ENCODE measurements at regions not wholly inside any gene's neighbourhood (a gene's known extent, or its start where the extent isn't known, plus 50 kb on each side); places are given as distances from the start of the nearest gene placed in this dataset.

GRCh38 chr5:68576805-68577204 lies 361.2 kb downstream of the PIK3R1 start:
- no peak for DNase-seq (ENCODE audit: low spot score in 2 of 2)
- Mint-ChIP-seq H3K9me3 (peaks cover 4 to 18% of the 10 kb centered on the region in 2 donors), H3K27ac (no peak overlapping the region), H3K36me3 (no peaks in the 10 kb centered on the region)
- no peak for ATAC-seq

GRCh38 chr5:68582284-68582683 lies 366.7 kb downstream of the PIK3R1 start:
- DNase-seq (ENCODE audit: low spot score in 2 of 2) (no peak), ATAC-seq (no peak)
- H3K9me3 Mint-ChIP-seq = peaks cover 4 to 9% of the 10 kb centered on the region in 2 donors
- H3K36me3 Mint-ChIP-seq = no peaks in the 10 kb centered on the region
- no peak overlapping the region for H3K27ac Mint-ChIP-seq

- ATAC-seq (no peak), DNase-seq (ENCODE audit: low spot score in 2 of 2) (no peak)
- H3K27ac Mint-ChIP-seq = no peak overlapping the region
- H3K9me3 Mint-ChIP-seq = no peaks in the 10 kb centered on the region
- H3K36me3 Mint-ChIP-seq = no peaks in the 10 kb centered on the region
Measured at GRCh38 chr5:68587171-68587570, 371.6 kb downstream of the PIK3R1 start.

DNA sequence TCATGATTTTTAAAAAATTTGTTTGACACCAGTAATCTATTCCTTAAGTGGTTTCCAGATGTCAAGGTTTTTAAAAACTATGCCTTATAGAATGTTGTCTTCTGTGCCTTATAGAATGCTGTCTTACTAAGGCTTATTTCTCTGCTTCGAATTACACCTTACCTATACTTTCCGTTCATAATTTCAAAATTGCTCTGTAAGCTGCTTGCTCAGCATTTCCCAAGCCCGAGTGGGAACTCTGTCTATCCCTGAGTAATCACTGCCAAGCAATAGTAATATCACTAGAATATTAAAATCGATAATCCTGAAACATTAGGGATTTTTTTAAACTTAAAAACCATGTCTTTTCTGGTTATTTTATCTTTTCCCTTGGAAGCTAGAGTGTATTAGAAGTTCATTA lies 376.3 kb downstream of the PIK3R1 start:
- DNase-seq (ENCODE audit: low spot score in 2 of 2) (no peak), ATAC-seq (no peak)
- Mint-ChIP-seq H3K27ac (no peak overlapping the region), H3K36me3 (no peaks in the 10 kb centered on the region), H3K9me3 (no peaks in the 10 kb centered on the region)

- Mint-ChIP-seq H3K27ac (no peak overlapping the region), H3K9me3 (no peaks in the 10 kb centered on the region), H3K36me3 (no peaks in the 10 kb centered on the region)
- DNase-seq (ENCODE audit: low spot score in 2 of 2) (no peak), ATAC-seq (no peak)
Measured at GRCh38 chr5:68592351-68592750, 376.8 kb downstream of the PIK3R1 start.

GRCh38 chr5:68593211-68593671 lies 377.7 kb downstream of the PIK3R1 start:
- no peaks in the 10 kb centered on the region for H3K9me3 Mint-ChIP-seq
- H3K27ac Mint-ChIP-seq = no peak overlapping the region
- no peak for ATAC-seq
- H3K36me3 Mint-ChIP-seq = no peaks in the 10 kb centered on the region
- no peak for DNase-seq (ENCODE audit: low spot score in 2 of 2)

DNA sequence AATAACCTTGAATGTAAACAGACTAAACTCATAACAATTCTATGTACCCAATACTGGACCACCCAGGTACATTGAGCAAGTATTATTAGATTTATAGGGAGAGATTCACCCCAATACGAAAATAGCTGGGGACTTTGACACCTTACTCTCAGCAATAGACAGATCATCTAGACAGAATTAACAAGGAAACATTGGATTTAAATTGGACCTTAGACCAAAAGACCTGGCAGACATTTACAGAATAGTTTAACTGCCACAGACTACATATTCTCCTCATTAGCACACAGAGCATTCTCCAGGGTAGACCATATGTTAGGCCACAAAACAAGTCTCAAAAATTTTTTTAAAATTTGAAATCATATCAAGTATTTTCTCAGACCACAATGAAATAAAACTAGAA lies 397.4 kb downstream of the PIK3R1 start:
- H3K27ac Mint-ChIP-seq = no peak overlapping the region
- peaks cover 20 to 32% of the 10 kb centered on the region in 2 donors for H3K9me3 Mint-ChIP-seq
- ATAC-seq (no peak), DNase-seq (ENCODE audit: low spot score in 2 of 2) (no peak)
- peaks cover 9 to 13% of the 10 kb centered on the region in 2 donors for H3K36me3 Mint-ChIP-seq

DNA sequence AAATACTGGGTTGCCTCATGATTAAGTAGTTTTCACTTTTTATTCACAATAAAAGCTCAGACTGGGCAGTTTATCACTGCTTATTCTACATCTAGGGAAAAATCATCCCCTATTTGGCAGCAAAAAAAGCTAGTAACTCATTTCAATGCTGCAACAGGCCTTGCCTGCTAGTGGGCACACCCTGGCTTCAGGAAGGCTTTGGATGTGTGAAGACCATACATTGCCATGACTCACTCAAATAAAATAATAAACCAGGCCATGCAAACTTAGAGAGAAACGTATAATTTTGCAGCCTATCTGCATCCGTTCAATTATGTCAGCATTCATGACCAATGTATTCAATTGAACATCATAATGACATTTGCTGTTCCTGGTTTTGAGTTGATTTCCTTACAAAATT lies 402.9 kb downstream of the PIK3R1 start:
- H3K36me3 Mint-ChIP-seq = no peaks in the 10 kb centered on the region
- ATAC-seq (no peak), DNase-seq (ENCODE audit: low spot score in 2 of 2) (no peak)
- H3K27ac Mint-ChIP-seq = no peak overlapping the region
- H3K9me3 Mint-ChIP-seq = peaks cover under 1 to 4% of the 10 kb centered on the region in 2 donors

DNA sequence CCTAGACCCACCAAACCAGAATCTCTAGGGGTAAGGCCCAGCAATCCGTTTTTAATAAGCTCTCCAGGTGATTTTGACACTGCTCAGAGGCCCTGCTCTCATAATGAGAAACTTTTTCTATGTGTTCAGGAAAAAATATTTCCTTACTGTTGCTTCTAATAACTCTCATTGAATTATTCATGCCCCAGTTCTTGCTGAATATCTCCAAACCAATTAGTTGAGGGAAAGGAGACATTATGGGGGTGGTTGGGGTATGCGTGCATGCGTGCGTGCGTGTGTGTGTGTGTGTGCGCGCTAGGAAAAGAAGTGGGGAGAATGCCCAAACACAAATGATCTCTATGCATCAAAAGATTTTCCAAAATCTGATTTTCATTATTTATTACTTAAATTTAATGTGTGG lies 411.4 kb downstream of the PIK3R1 start:
- H3K27ac Mint-ChIP-seq = no peak overlapping the region
- H3K36me3 Mint-ChIP-seq = no peaks in the 10 kb centered on the region
- ATAC-seq = no peak
- H3K9me3 Mint-ChIP-seq = no peaks in the 10 kb centered on the region
- no peak for DNase-seq (ENCODE audit: low spot score in 2 of 2)

DNA sequence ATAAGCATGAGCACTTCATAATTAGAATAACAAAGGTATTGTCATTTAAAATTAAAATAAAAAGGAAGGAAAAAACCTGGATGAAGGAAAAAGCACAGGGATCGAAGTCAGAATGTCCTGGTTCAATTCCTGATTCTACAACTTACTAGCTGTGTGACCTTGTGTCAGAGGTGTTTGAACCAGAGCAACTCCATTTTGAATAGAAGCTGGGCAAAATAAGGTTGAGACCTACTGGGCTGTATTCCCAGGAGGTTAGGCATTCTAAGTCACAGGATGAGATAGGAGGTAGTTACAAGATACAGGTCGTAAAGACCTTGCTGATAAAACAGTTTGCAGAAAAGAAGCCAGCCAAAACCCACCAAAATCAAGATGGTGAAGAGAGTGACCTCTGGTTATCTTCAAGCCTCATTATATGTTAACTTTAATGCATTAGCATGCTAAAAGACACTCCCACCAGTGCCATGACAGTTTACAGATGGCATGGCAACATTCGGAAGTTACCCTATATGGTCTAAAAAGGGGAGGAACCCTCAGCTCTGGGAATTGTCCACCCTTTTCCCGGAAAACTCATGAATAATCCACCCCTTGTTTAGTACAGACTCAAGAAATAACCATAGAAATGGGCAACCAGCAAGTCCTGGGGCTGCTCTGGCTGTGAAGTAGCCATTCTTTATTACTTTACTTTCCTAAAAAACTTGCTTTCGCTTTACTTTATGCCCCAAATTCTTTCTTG lies 412.7 kb downstream of the PIK3R1 start:
- no peaks in the 10 kb centered on the region for H3K36me3 Mint-ChIP-seq
- DNase-seq (ENCODE audit: low spot score in 2 of 2) (no peak), ATAC-seq (no peak)
- no peak overlapping the region for H3K27ac Mint-ChIP-seq
- no peaks in the 10 kb centered on the region for H3K9me3 Mint-ChIP-seq

DNA sequence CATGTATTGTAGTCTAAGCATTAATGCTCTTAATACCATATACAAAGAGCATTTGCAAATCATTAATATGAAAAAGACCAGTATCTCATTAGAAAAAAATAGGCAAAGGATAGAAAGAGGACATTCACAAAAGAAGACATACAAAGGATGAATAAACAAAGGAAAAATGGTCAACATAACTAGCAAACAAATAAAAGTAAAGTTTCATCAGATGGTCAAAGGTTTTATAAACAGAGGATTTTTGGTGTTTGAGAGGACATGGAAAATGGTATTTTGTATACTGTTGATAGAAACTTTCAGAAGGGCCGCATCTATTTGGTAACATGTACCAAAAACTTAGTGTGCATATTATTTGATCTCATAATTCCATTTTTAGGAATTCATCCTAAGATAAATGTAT lies 414.8 kb downstream of the PIK3R1 start:
- Mint-ChIP-seq H3K27ac (no peak overlapping the region), H3K36me3 (no peaks in the 10 kb centered on the region), H3K9me3 (no peaks in the 10 kb centered on the region)
- no peak for DNase-seq (ENCODE audit: low spot score in 2 of 2)
- ATAC-seq = no peak

DNA sequence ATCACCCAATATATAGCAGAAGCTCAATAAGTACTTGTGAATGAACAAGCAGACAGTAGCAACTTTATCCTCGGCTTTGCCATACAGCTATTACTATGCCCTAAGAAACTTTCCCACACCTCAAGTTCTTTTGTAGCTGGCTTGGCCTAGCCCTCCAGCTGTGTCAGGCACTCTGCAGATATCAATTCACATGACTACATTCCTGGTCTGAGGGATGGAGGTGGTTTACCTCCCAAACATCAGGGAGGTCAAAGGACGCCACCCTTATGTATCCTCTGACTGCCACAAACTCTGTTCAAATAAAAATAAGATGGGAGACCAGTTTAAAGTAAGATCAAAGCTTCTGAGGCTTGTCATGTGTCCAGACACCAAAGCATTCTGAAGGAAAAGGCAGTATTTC lies 416.3 kb downstream of the PIK3R1 start:
- no peak for DNase-seq (ENCODE audit: low spot score in 2 of 2)
- H3K9me3 Mint-ChIP-seq = no peaks in the 10 kb centered on the region
- no peaks in the 10 kb centered on the region for H3K36me3 Mint-ChIP-seq
- H3K27ac Mint-ChIP-seq = no peak overlapping the region
- ATAC-seq = no peak

- no peak for DNase-seq (ENCODE audit: low spot score in 2 of 2)
- no peaks in the 10 kb centered on the region for H3K36me3 Mint-ChIP-seq
- ATAC-seq = no peak
- H3K27ac Mint-ChIP-seq = no peak overlapping the region
- no peaks in the 10 kb centered on the region for H3K9me3 Mint-ChIP-seq
Measured at GRCh38 chr5:68641211-68641610, 425.7 kb downstream of the PIK3R1 start.

GRCh38 chr5:68643064-68643463 lies 427.5 kb downstream of the PIK3R1 start:
- ATAC-seq (no peak), DNase-seq (ENCODE audit: low spot score in 2 of 2) (no peak)
- H3K36me3 Mint-ChIP-seq = no peaks in the 10 kb centered on the region
- H3K9me3 Mint-ChIP-seq = no peaks in the 10 kb centered on the region
- H3K27ac Mint-ChIP-seq = no peak overlapping the region

DNA sequence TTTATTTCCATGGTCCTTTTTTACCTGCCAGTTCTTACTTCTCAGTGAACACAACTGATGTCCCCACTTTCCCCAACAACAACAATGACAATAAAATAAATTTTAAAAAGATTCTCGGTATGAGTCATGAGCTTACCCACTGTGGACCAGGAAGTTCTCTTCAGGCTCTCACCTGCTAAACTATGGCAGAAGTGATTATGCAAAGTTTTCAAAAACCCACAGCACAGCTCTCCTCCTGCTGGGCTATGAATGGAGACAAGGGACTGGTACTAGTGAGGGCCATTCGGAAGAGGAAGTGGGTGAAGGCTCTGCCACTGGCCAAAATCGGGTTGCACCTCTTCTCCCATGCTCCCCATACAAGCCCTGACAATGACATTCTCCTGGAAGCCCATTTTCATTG lies 429.4 kb downstream of the PIK3R1 start:
- no peaks in the 10 kb centered on the region for H3K9me3 Mint-ChIP-seq
- ATAC-seq (no peak), DNase-seq (ENCODE audit: low spot score in 2 of 2) (no peak)
- no peak overlapping the region for H3K27ac Mint-ChIP-seq
- no peaks in the 10 kb centered on the region for H3K36me3 Mint-ChIP-seq

- Mint-ChIP-seq H3K9me3 (no peaks in the 10 kb centered on the region), H3K36me3 (no peaks in the 10 kb centered on the region), H3K27ac (no peak overlapping the region)
- ATAC-seq (no peak), DNase-seq (ENCODE audit: low spot score in 2 of 2) (no peak)
Measured at GRCh38 chr5:68646144-68646543, 430.6 kb downstream of the PIK3R1 start.

GRCh38 chr5:68647743-68648142 lies 432.2 kb downstream of the PIK3R1 start:
- H3K9me3 Mint-ChIP-seq = no peaks in the 10 kb centered on the region
- no peak overlapping the region for H3K27ac Mint-ChIP-seq
- DNase-seq (ENCODE audit: low spot score in 2 of 2) (no peak), ATAC-seq (no peak)
- no peaks in the 10 kb centered on the region for H3K36me3 Mint-ChIP-seq

DNA sequence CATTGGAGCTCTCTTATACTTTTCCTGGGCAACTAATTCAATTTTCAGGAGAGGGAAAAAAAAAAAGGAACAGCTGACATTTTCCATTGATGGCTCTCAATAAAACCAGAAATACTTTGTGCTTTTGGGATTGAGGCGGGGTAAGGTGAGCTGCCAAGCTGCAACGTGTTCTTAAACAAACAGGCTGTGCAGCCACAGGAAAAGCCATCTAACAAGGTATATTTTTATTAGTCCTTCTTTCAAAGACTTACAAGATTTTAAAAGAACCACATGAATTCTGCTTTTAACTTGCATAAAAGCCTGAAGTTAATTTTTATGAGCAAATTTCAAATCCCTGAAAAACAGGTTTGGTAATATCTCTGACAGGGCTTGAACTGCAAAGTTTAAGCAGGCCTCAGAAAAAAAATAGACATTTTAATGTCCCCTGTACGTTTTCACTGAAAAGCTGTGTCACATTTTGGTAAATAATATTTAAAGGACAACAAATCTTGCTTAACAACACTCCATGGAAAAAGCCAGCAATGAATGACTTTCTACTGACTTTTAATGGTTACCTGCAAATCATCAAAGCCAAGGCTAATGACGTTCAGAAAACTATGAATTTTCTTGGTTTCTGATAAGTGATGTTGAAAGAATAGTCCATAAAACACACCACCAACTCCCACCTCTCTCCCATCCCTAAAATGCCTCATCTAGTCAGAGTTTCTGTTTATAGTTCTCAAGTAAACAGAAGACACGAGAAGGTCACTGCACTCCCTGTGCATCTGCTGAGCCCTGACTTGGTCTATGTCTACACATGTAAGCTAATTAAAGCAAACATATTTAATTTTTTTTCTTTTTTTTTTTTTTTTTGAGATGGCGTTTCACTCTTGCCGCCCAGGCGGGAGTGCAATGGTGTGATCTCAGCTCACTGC lies 433.6 kb downstream of the PIK3R1 start:
- Mint-ChIP-seq H3K36me3 (no peaks in the 10 kb centered on the region), H3K27ac (no peak overlapping the region), H3K9me3 (no peaks in the 10 kb centered on the region)
- ATAC-seq (no peak), DNase-seq (ENCODE audit: low spot score in 2 of 2) (no peak)

Measured in activated naive CD4-positive, alpha-beta T cell treated with anti-CD3 and anti-CD28 coated beads, Interleukin-2, amount 50 U/mL, for 72 hours (primary cell).